HFFc6 (cell line): ENCODE measurements at regions not wholly inside any gene's neighbourhood (a gene's known extent, or its start where the extent isn't known, plus 50 kb on each side); places are given as distances from the start of the nearest gene placed in this dataset.

Experiments
- DNase-seq: peaks from one replicate; pipeline ENCODE4 v3.0.0-alpha.2; 2018
- H3K27ac Mint-ChIP-seq: 2 replicates; pipeline ENCODE4 v1.8.0; 2020; ENCODE audit warnings: mild to moderate bottlenecking, mixed read lengths
- H3K27me3 Mint-ChIP-seq: 2 replicates; pipeline ENCODE4 v1.8.0; 2021; ENCODE audit warnings: mild to moderate bottlenecking, moderate library complexity, mixed read lengths; ENCODE audit not compliant: insufficient read depth
- H3K36me3 Mint-ChIP-seq: 2 replicates; pipeline ENCODE4 v1.8.0; 2021; ENCODE audit warnings: low read depth, mixed read lengths
- H3K4me1 Mint-ChIP-seq: 2 replicates; pipeline ENCODE4 v1.8.0; 2020; ENCODE audit warnings: low read depth, mixed read lengths
- H3K4me3 Mint-ChIP-seq: 2 replicates; pipeline ENCODE4 v1.8.0; 2020; ENCODE audit warnings: mild to moderate bottlenecking, moderate library complexity, mixed read lengths
- H3K9me3 Mint-ChIP-seq: 2 replicates; pipeline ENCODE4 v1.8.0; 2020; ENCODE audit warnings: mild to moderate bottlenecking, mixed read lengths
- CTCF ChIP-seq: fragments of 200-600 bp; sonication (generic); IDR thresholded peaks from 2 replicates; pipeline ENCODE4 v1.5.0; 2021; ENCODE audit warnings: antibody characterized with exemption, mild to moderate bottlenecking

GRCh38 chr18:41231681-41232080 lies 723.4 kb upstream of the PIK3C3 start:
- Mint-ChIP-seq H3K36me3 (no peaks in the 10 kb centered on the region), H3K27ac (no peak overlapping the region), H3K4me3 (no peak overlapping the region), H3K9me3 (peaks cover 11% of the 10 kb centered on the region), H3K4me1 (no peaks in the 10 kb centered on the region), H3K27me3 (no peaks in the 10 kb centered on the region; the same call in 1 of the 2 replicates)
- DNase-seq, result no peak
- no peak for TF ChIP-seq CTCF

- no peak overlapping the region for H3K27ac Mint-ChIP-seq
- no peaks in the 10 kb centered on the region for H3K36me3 Mint-ChIP-seq
- DNase-seq, result no peak
- peaks cover 25% of the 10 kb centered on the region for H3K9me3 Mint-ChIP-seq
- H3K4me3 Mint-ChIP-seq, result no peak overlapping the region
- H3K4me1 Mint-ChIP-seq, result no peaks in the 10 kb centered on the region
- no peaks in the 10 kb centered on the region; the same call in 1 of the 2 replicates for H3K27me3 Mint-ChIP-seq
- TF ChIP-seq CTCF, result no peak
Measured at GRCh38 chr18:41227993-41228392, 727.0 kb upstream of the PIK3C3 start.

GRCh38 chr18:41226911-41227310 lies 728.1 kb upstream of the PIK3C3 start:
- H3K27me3 Mint-ChIP-seq, result no peaks in the 10 kb centered on the region; the same call in 1 of the 2 replicates
- H3K4me3 Mint-ChIP-seq, result no peak overlapping the region
- H3K9me3 Mint-ChIP-seq, result peaks cover 34% of the 10 kb centered on the region

DNA sequence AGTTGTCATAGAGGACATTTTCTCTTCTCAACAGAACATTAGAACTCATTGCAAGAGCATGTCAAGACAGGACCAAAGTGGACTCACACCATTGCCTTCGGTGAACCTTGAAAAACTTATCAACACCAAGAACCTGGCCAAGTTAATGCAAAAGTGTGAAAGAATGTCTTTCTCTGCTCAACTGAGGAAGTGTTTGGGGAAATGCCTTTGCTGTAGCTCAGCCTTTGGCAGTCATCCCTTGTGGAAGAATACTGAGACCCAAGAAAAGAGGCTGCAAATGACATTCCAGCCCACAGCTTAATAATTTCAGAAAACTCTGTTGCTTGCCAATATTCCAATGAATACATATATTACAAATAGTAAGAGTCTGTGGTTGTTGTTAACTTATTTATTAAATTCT lies 728.8 kb upstream of the PIK3C3 start:
- Mint-ChIP-seq H3K27ac (no peak overlapping the region), H3K4me3 (no peak overlapping the region), H3K36me3 (no peaks in the 10 kb centered on the region), H3K9me3 (peaks cover 34% of the 10 kb centered on the region), H3K27me3 (no peaks in the 10 kb centered on the region; the same call in 1 of the 2 replicates), H3K4me1 (no peaks in the 10 kb centered on the region)
- no peak for DNase-seq
- no peak for TF ChIP-seq CTCF

More at GRCh38 chr18:41226911-41227310, 728.1 kb upstream of the PIK3C3 start:
- no peak overlapping the region for H3K27ac Mint-ChIP-seq
- no peak for DNase-seq
- no peaks in the 10 kb centered on the region for H3K4me1 Mint-ChIP-seq
- TF ChIP-seq CTCF, result no peak
- no peaks in the 10 kb centered on the region for H3K36me3 Mint-ChIP-seq

DNA sequence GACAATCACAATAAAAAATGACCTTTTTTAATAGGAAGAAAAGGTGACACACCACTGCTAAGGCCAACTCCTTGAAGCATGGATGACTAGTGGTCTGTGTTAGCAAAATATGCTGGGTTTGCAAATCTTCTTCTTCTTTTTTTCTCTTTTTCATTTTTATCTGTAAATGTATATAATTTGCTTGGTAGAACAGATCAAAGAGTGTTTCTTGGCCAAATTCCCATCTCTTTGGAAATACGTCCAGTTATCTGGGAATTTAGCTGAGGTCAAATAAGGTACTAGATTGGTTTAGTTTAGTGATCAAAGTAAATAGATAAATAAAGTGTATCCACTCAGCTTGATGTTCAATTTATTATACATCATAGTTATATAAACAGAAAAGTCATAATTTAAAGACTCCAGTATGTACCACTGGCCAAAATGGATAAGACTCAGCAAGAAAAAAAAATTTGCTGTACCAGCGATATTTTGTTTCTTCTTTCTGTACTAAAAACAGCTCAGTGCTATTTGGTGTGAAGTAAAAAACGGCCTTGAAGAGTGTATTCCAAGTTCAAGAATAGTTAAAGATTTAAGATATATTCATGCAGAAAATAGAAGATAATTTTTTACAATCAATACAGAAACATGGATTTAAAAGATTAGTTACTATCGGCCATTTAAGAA lies 738.6 kb upstream of the PIK3C3 start:
- H3K9me3 Mint-ChIP-seq, result peaks cover 9% of the 10 kb centered on the region; the same call in 1 of the 2 replicates
- H3K4me3 Mint-ChIP-seq, result no peak overlapping the region
- H3K27ac Mint-ChIP-seq, result no peak overlapping the region
- no peaks in the 10 kb centered on the region for H3K4me1 Mint-ChIP-seq
- no peak for DNase-seq
- no peaks in the 10 kb centered on the region for H3K27me3 Mint-ChIP-seq
- no peaks in the 10 kb centered on the region for H3K36me3 Mint-ChIP-seq
- TF ChIP-seq CTCF, result no peak
